Esophagus squamous epithelium (tissue), 5 donors: ENCODE measurements at regions not wholly inside any gene's neighbourhood (a gene's known extent, or its start where the extent isn't known, plus 50 kb on each side); places are given as distances from the start of the nearest gene placed in this dataset.

Experiments used
- DNase-seq: peaks from one replicate; lab custom pipeline; 2025; lab: John Stamatoyannopoulos, UW
- H3K27ac ChIP-seq, 4 donors: fragments of 200-600 bp; sonication (generic); one replicate each; pipeline ENCODE4 v1.5.1; 2016 to 2019; ENCODE audit warnings: mild to moderate bottlenecking in 1 of 4
- H3K27me3 ChIP-seq, 4 donors: fragments of 200-600 bp; sonication (generic); 1 replicate in 3 of 4; 2 replicates in 1 of 4; pipeline versions ENCODE4 v1.5.1 to v1.6.0; 2017 to 2021; ENCODE audit warnings: antibody characterized with exemption in 1 of 4
- H3K36me3 ChIP-seq, 3 donors: fragments of 200-600 bp; sonication (generic); one replicate each; pipeline ENCODE4 v1.5.1; 2016 to 2019
- H3K4me1 ChIP-seq, 3 donors: fragments of 200-600 bp; sonication (generic); one replicate each; pipeline ENCODE4 v1.5.1; 2017 to 2019
- H3K4me3 ChIP-seq, 4 donors: fragments of 200-600 bp; sonication (generic); 1 replicate in 3 of 4; 2 replicates in 1 of 4; pipeline ENCODE4 v1.5.1; 2016 to 2019; ENCODE audit warnings: mild to moderate bottlenecking in 2 of 4, moderate library complexity in 1 of 4
- H3K9me3 ChIP-seq, 3 donors: fragments of 200-600 bp; sonication (generic); one replicate each; pipeline ENCODE4 v1.5.1; 2016 to 2019
- CTCF ChIP-seq, 6 experiments: fragments of 450-650 bp in 4 of 6; fragments of 200-600 bp in 2 of 6; sonication (generic) in 2 of 6; IDR thresholded peaks; one replicate each; pipeline ENCODE4 v1.5.1; 2016 to 2019; ENCODE audit warnings: antibody characterized with exemption in 6 of 6, mild to moderate bottlenecking in 4 of 6, moderate library complexity in 4 of 6
- POLR2A ChIP-seq, 4 donors: fragments of 450-650 bp; IDR thresholded peaks; one replicate each; pipeline ENCODE4 v1.6.1; 2017; ENCODE audit warnings: antibody characterized with exemption in 4 of 4, mild to moderate bottlenecking in 4 of 4, moderate library complexity in 3 of 4
- WGBS, 2 donors: methylation state at CpG; one replicate each; pipeline ENCODE4 v1.1.5; 2018; 5-methylcytosine and 5-hydroxymethylcytosine counted together
- intact Hi-C: fragments of 100-400 bp; cut with DNase I; formaldehyde crosslinking; loops from one replicate; pipeline ENCODE4 v1.15.0; 2022
- donor health status: DM: yes; HTN: yes; CAD: no.

- intact Hi-C loops: no loop called here
- 71 to 83% methylated on average over 6 of the region's 6 CpGs for WGBS, 2 donors
These were observed 65.8 kb upstream of the GATA6 start for GRCh38 chr18:22103647-22104031.

GRCh38 chr18:22106536-22107292, 62.7 kb upstream of the GATA6 start:
- no peak overlapping the region for H3K4me3 ChIP-seq
- H3K27me3 ChIP-seq: peaks cover 0 to 13% (median 0%) of the 10 kb centered on the region in 4 donors
- TF ChIP-seq POLR2A (IDR thresholded peaks at IDR 0.05) (no peak), CTCF (IDR thresholded peaks at IDR 0.05) (no peak)
- no peaks in the 10 kb centered on the region for H3K4me1 ChIP-seq
- 66 to 96% methylated on average over 3 to 4 of the region's 4 CpGs for WGBS, 2 donors
- H3K36me3 ChIP-seq: no peaks in the 10 kb centered on the region
- no peak overlapping the region for H3K27ac ChIP-seq
- H3K9me3 ChIP-seq: no peaks in the 10 kb centered on the region
- intact Hi-C loops: no loop called here
- DNase-seq: no peak

More at GRCh38 chr18:22103647-22104031, 65.8 kb upstream of the GATA6 start:
- Histone ChIP-seq H3K9me3 (no peaks in the 10 kb centered on the region), H3K27me3 (peaks cover 0 to 6% (median 0%) of the 10 kb centered on the region in 4 donors), H3K36me3 (no peaks in the 10 kb centered on the region), H3K4me3 (no peak overlapping the region), H3K27ac (no peak overlapping the region), H3K4me1 (no peaks in the 10 kb centered on the region)
- DNase-seq: no peak
- TF ChIP-seq CTCF (IDR thresholded peaks at IDR 0.05): no peak
- TF ChIP-seq POLR2A (IDR thresholded peaks at IDR 0.05): no peak

GRCh38 chr18:22108674-22109073, 60.7 kb upstream of the GATA6 start:
- no peaks in the 10 kb centered on the region for H3K36me3 ChIP-seq
- intact Hi-C loops: no loop called here
- 70 to 100% methylated on average over 1 to 2 of the region's 2 CpGs for WGBS, 2 donors
- H3K27me3 ChIP-seq: peaks cover 0 to 15% (median 0%) of the 10 kb centered on the region in 4 donors
- no peaks in the 10 kb centered on the region for H3K4me1 ChIP-seq
- H3K9me3 ChIP-seq: no peaks in the 10 kb centered on the region
- no peak for TF ChIP-seq CTCF (IDR thresholded peaks at IDR 0.05)
- TF ChIP-seq POLR2A (IDR thresholded peaks at IDR 0.05): no peak
- DNase-seq: no peak
- H3K27ac ChIP-seq: no peak overlapping the region
- no peak overlapping the region for H3K4me3 ChIP-seq

GRCh38 chr18:22109535-22109934, 59.9 kb upstream of the GATA6 start:
- Histone ChIP-seq H3K4me3 (no peak overlapping the region), H3K27ac (no peak overlapping the region), H3K9me3 (no peaks in the 10 kb centered on the region), H3K36me3 (no peaks in the 10 kb centered on the region), H3K27me3 (peaks cover 0 to 16% (median 0%) of the 10 kb centered on the region in 4 donors), H3K4me1 (no peaks in the 10 kb centered on the region)
- 89% methylated on average over 3 of the region's 4 CpGs; no CpG with 5 or more reads in 1 of the 2 donors for WGBS, 2 donors
- intact Hi-C loops: no loop called here
- DNase-seq: no peak
- no peak for TF ChIP-seq POLR2A (IDR thresholded peaks at IDR 0.05)
- TF ChIP-seq CTCF (IDR thresholded peaks at IDR 0.05): no peak

GRCh38 chr18:22110461-22110924, 58.9 kb upstream of the GATA6 start:
- DNase-seq: no peak
- no peaks in the 10 kb centered on the region for H3K36me3 ChIP-seq
- TF ChIP-seq CTCF (IDR thresholded peaks at IDR 0.05): no peak
- TF ChIP-seq POLR2A (IDR thresholded peaks at IDR 0.05): no peak

More at GRCh38 chr18:22110461-22110924, 58.9 kb upstream of the GATA6 start:
- 39 to 49% methylated on average over 8 of the region's 9 CpGs for WGBS, 2 donors
- Histone ChIP-seq H3K4me3 (no peak overlapping the region), H3K9me3 (no peaks in the 10 kb centered on the region), H3K27ac (no peak overlapping the region), H3K27me3 (peaks cover 0 to 21% (median 0%) of the 10 kb centered on the region in 4 donors), H3K4me1 (no peaks in the 10 kb centered on the region)
- intact Hi-C loops: no loop called here
